Right cardiac atrium (tissue), 5 donors: ENCODE measurements at regions not wholly inside any gene's neighbourhood (a gene's known extent, or its start where the extent isn't known, plus 50 kb on each side); places are given as distances from the start of the nearest gene placed in this dataset.
"Not testable (repeated sequence)": the region's sequence is repeated elsewhere in the genome, so short reads cannot be mapped to it uniquely, and the experiment has no call there.

Experiments used
- ATAC-seq, 2 donors: fragments of 200-7000 bp; cut with Tn5 transposase; one replicate each; pipeline versions ENCODE4 v1.8.0 to v1.9.1; 2020; ENCODE audit warnings: moderate library complexity in 2 of 2, mild to moderate bottlenecking in 1 of 2
- DNase-seq, 3 donors: peaks; one replicate each; pipeline ENCODE4 v3.0.0-alpha.2; 2020
- H3K27ac ChIP-seq: one replicate; pipeline ENCODE4 v1.5.1; 2013; ENCODE audit warnings: mild to moderate bottlenecking, low read length, control low read depth, moderate library complexity
- H3K27me3 ChIP-seq: one replicate; pipeline ENCODE4 v1.6.1; 2013; ENCODE audit not compliant: control insufficient read depth, insufficient read depth
- H3K4me1 ChIP-seq: one replicate; pipeline ENCODE4 v1.6.1; 2013; ENCODE audit warnings: low read length; ENCODE audit not compliant: control insufficient read depth, insufficient read depth
- H3K4me3 ChIP-seq: one replicate; pipeline ENCODE4 v1.5.1; 2013; ENCODE audit warnings: low read length, control low read depth
- H3K9me3 ChIP-seq: one replicate; pipeline ENCODE4 v1.6.1; 2013; ENCODE audit warnings: low read length; ENCODE audit not compliant: control insufficient read depth
- WGBS: extraction: QIAGEN DNeasy Blood & Tissue Kit; methylation state at CpG from one replicate; pipeline ENCODE4 v1.1.7; 2013; 5-methylcytosine and 5-hydroxymethylcytosine counted together
- intact Hi-C, 4 donors: fragments of 100-400 bp; cut with DNase I; formaldehyde crosslinking; loops; one replicate each; pipeline versions ENCODE4 v1.11.0 to v1.14.0; 2022 to 2023
- donor health status: healthy with polysubstance abuse.
- donor health status: DM: no; HTN: yes; CAD: no.
- donor health status: DM: no; HTN: no; CAD: no.
- donor health status: DM: no; HTN: yes; CAD: no; lungs with severe emphysema.
- donor health status: DM: yes; HTN: yes; CAD: no.

- ATAC-seq (peak in 1 of 2 donors; percentile 43), DNase-seq (no peak)
- no peaks in the 10 kb centered on the region for H3K27me3 ChIP-seq
- no peak overlapping the region for H3K4me3 ChIP-seq
- no peaks in the 10 kb centered on the region for H3K9me3 ChIP-seq
- 39% methylated on average over 1 of the region's 1 CpG for WGBS
- no peaks in the 10 kb centered on the region for H3K4me1 ChIP-seq
- H3K27ac ChIP-seq, result no peak overlapping the region
- intact Hi-C loops, result no loop called here
These were observed 1516.1 kb downstream of the RPIA start for GRCh38 chr2:90207454-90208058.

- Histone ChIP-seq H3K9me3 (no peaks in the 10 kb centered on the region), H3K4me3 (no peak overlapping the region), H3K4me1 (no peaks in the 10 kb centered on the region), H3K27ac (no peak overlapping the region), H3K27me3 (no peaks in the 10 kb centered on the region)
- intact Hi-C loops, result no loop called here
- 51% methylated on average over 5 of the region's 5 CpGs for WGBS
- DNase-seq (no peak), ATAC-seq (peak; percentile 79 to 87)
These were observed 1517.5 kb downstream of the RPIA start for GRCh38 chr2:90209009-90209408.

GRCh38 chr2:90209806-90210205 is 1518.3 kb downstream of the RPIA start:
- 87% methylated on average over 4 of the region's 4 CpGs for WGBS
- DNase-seq (peak in 1 of 3 donors; percentile 37), ATAC-seq (no peak)
- H3K4me3 ChIP-seq, result no peak overlapping the region
- no peaks in the 10 kb centered on the region for H3K9me3 ChIP-seq
- no peaks in the 10 kb centered on the region for H3K27me3 ChIP-seq
- intact Hi-C loops, result no loop called here
- H3K27ac ChIP-seq, result no peak overlapping the region
- no peaks in the 10 kb centered on the region for H3K4me1 ChIP-seq

- intact Hi-C loops, ATAC-seq: not testable (repeated sequence)
These were observed 1524.4 kb downstream of the RPIA start for GRCh38 chr2:90215880-90216279.

GRCh38 chr2:90216801-90217200 is 1525.3 kb downstream of the RPIA start:
- intact Hi-C loops, H3K4me3 ChIP-seq, DNase-seq, H3K4me1 ChIP-seq, H3K27ac ChIP-seq, H3K27me3 ChIP-seq, H3K9me3 ChIP-seq: not testable (repeated sequence)
- peak in 1 of 2 donors; percentile 31 for ATAC-seq
- 46% methylated on average over 1 of the region's 1 CpG for WGBS

More at GRCh38 chr2:90215880-90216279, 1524.4 kb downstream of the RPIA start:
- H3K4me3 ChIP-seq, H3K4me1 ChIP-seq, H3K27me3 ChIP-seq, DNase-seq, H3K27ac ChIP-seq, H3K9me3 ChIP-seq: not testable (repeated sequence)
- WGBS, result 47% methylated on average over 2 of the region's 2 CpGs

- H3K27me3 ChIP-seq, DNase-seq, H3K4me1 ChIP-seq, H3K9me3 ChIP-seq, H3K27ac ChIP-seq, H3K4me3 ChIP-seq, intact Hi-C loops, ATAC-seq: not testable (repeated sequence)
- WGBS, result 95% methylated on average over 1 of the region's 2 CpGs
These were observed 1527.1 kb downstream of the RPIA start for GRCh38 chr2:90218534-90218933.

GRCh38 chr2:90220623-90221299 is 1529.3 kb downstream of the RPIA start:
- H3K4me1 ChIP-seq, H3K27me3 ChIP-seq, H3K4me3 ChIP-seq, ATAC-seq, H3K27ac ChIP-seq, H3K9me3 ChIP-seq, intact Hi-C loops: not testable (repeated sequence)
- DNase-seq, result peak in 1 of 3 donors; percentile 58
- 86% methylated on average over 2 of the region's 2 CpGs for WGBS

- intact Hi-C loops, result no loop called here
- WGBS, result 37% methylated on average over 1 of the region's 1 CpG
- ATAC-seq, result no peak
These were observed 1529.8 kb downstream of the RPIA start for GRCh38 chr2:90221300-90221651.

GRCh38 chr2:90224767-90225166 is 1533.3 kb downstream of the RPIA start:
- H3K4me3 ChIP-seq, H3K9me3 ChIP-seq, H3K27me3 ChIP-seq, DNase-seq, H3K4me1 ChIP-seq, H3K27ac ChIP-seq, ATAC-seq, intact Hi-C loops: not testable (repeated sequence)

More at GRCh38 chr2:90221300-90221651, 1529.8 kb downstream of the RPIA start:
- no peaks in the 10 kb centered on the region for H3K9me3 ChIP-seq
- H3K27ac ChIP-seq, result no peak overlapping the region
- no peak for DNase-seq
- H3K4me3 ChIP-seq, result no peak overlapping the region
- no peaks in the 10 kb centered on the region for H3K4me1 ChIP-seq
- no peaks in the 10 kb centered on the region for H3K27me3 ChIP-seq

- H3K4me1 ChIP-seq, ATAC-seq, H3K9me3 ChIP-seq, H3K27me3 ChIP-seq, intact Hi-C loops, H3K4me3 ChIP-seq, H3K27ac ChIP-seq: not testable (repeated sequence)
- DNase-seq, result peak in 2 of 3 donors; percentile 48 to 53
- WGBS, result 18% methylated on average over 5 of the region's 5 CpGs
These were observed 1535.1 kb downstream of the RPIA start for GRCh38 chr2:90226465-90227072.

GRCh38 chr2:90231199-90231598 is 1539.7 kb downstream of the RPIA start:
- H3K4me1 ChIP-seq, H3K9me3 ChIP-seq, H3K27ac ChIP-seq, DNase-seq, H3K27me3 ChIP-seq, ATAC-seq, H3K4me3 ChIP-seq, intact Hi-C loops: not testable (repeated sequence)
- 83% methylated on average over 4 of the region's 4 CpGs for WGBS
